ENCODE measurements at regions not wholly inside any gene's neighbourhood (a gene's known extent, or its start where the extent isn't known, plus 50 kb on each side); places are given as distances from the start of the nearest gene placed in this dataset.
A peak's percentile ranks its signal among the peaks of the same experiment; 100 is the strongest.
"Not testable (repeated sequence)": the region's sequence is repeated elsewhere in the genome, so short reads cannot be mapped to it uniquely, and the experiment has no call there.

DNA sequence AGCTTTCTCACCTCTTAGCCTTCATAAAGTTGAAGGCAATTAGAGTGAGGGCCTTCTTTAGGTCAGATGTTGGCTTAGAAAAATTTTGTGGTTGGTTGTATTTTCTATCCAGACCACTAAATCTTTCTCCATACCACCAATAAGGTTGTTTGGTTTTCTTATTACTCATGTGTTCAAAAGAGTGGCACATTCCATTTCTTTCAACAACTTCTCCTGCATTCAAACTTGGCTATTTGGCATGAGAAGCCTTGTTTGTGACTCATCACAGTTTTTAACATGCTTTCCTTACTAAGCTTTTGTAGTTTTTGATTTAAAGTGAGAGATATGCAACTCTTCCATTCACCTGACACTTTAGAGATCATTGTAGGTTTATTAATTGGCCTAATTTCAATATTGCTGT is 949.6 kb downstream of the TBC1D32 start:
- no peak overlapping the region for H3K4me3 ChIP-seq (ENCODE audit: low read depth, low read length)
- DNase-seq (ENCODE audit: low read depth), result no peak
- no peak for TF ChIP-seq CTCF (IDR thresholded peaks at IDR 0.05; ENCODE audit: low read depth, low read length, missing control alignments)

DNA sequence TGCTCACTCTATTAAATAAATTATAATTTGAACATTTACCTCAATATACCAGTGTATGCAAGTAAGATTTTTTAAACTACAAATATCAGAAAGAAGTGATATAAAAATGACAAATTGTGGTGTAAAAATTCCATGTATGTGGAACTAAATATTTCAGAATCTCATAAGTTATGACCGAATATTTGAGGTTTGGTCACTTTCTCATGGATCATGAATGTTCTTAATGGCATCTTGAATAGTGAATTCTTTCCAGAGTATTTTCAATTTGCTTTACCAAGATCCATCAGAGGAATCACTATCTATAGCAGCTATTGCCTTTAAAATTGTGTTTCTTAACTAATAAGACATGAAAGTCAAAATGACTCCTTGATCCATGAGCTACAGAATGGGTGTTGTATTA is 950.6 kb downstream of the TBC1D32 start:
- no peak overlapping the region for H3K4me3 ChIP-seq (ENCODE audit: low read depth, low read length)
- TF ChIP-seq CTCF (IDR thresholded peaks at IDR 0.05; ENCODE audit: low read depth, low read length, missing control alignments), result no peak
- DNase-seq (ENCODE audit: low read depth), result no peak

DNA sequence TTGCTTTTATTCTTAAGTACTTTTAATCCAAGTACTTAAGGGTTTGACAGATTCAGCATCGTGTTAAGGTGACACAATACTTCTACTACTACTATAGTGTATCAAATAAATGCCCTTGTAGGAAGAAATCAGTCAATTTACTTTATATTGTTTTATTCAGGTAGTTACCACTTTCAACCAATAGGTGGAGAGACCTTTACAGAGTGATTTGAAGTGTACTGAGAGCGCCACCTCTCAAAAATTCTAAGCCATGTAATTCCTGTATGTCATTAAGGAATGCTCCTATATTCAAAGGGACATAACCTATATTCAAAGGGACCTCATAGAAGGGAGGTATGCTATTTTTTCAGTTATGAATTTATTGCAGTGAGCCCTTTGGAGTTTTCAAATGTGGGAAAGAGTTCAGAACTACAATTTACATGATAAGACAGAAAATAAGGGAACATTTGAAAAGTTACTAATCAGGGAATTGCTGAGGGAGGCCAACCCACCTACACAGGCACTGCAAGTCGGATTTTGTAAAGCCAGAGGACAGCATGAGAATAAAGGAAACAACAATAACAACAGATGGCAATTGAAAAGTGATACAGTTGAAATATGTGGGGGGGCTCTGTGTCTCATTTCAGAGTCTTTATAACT is 955.6 kb downstream of the TBC1D32 start:
- no peak for DNase-seq (ENCODE audit: low read depth)
- H3K4me3 ChIP-seq (ENCODE audit: low read depth, low read length), result no peak overlapping the region
- peak; percentile 50 for TF ChIP-seq CTCF (IDR thresholded peaks at IDR 0.05; ENCODE audit: low read depth, low read length, missing control alignments)

GRCh38 chr6:120373185-120373584 is 961.1 kb downstream of the TBC1D32 start:
- no peak for DNase-seq (ENCODE audit: low read depth)
- H3K4me3 ChIP-seq (ENCODE audit: low read depth, low read length), result no peak overlapping the region
- TF ChIP-seq CTCF (IDR thresholded peaks at IDR 0.05; ENCODE audit: low read depth, low read length, missing control alignments), result no peak

DNA sequence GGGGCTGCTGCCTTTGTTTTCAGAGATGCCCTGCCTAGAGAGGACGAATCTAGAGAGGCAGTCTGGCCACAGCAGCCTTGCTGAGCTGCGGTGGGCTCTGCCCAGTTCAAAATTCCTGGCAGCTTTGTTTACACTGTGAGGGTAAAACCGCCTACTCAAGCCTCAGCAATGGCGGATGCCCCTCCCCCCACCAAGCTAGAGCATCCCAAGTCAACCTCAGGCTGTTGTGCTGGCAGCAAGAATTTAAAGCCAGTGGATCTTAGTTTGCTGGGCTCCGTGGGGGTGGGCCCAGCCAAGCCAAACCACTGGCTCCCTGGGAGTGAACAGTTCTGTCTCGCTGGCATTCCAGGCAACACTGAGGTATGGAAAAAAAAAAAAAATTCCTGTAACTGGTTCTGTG is 970.9 kb downstream of the TBC1D32 start:
- DNase-seq (ENCODE audit: low read depth), result no peak
- TF ChIP-seq CTCF (IDR thresholded peaks at IDR 0.05; ENCODE audit: low read depth, low read length, missing control alignments), result no peak
- no peak overlapping the region for H3K4me3 ChIP-seq (ENCODE audit: low read depth, low read length)

- not testable (repeated sequence) for H3K4me3 ChIP-seq (ENCODE audit: low read depth, low read length); DNase-seq (ENCODE audit: low read depth)
Observed at GRCh38 chr6:120358535-120358934, 975.7 kb downstream of the TBC1D32 start.

DNA sequence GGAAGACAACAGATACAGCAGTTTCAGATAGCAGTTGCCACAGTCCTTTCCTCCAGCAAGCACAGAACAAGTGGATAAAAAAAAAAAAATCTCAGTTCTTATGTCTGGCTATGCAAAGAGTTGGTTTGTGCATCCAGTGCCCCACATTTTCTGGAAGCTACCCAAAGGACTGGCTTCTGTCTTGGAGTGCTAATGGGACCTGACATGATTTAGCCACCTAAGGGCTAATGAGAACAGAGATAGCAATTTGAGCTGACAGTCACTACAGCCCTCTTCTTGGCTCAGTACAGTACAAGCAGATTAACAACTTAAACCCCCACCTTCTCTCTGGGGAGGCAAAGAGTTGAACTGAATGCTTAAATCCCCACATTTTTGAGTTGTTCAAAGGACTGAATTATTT is 976.8 kb downstream of the TBC1D32 start:
- no peak for TF ChIP-seq CTCF (IDR thresholded peaks at IDR 0.05; ENCODE audit: low read depth, low read length, missing control alignments)
- no peak for DNase-seq (ENCODE audit: low read depth)

More for the DNA sequence above, 976.8 kb downstream of the TBC1D32 start:
- no peak overlapping the region for H3K4me3 ChIP-seq (ENCODE audit: low read depth, low read length)
